ENCODE measurements at regions not wholly inside any gene's neighbourhood (a gene's known extent, or its start where the extent isn't known, plus 50 kb on each side); places are given as distances from the start of the nearest gene placed in this dataset.

- H3K4me1 ChIP-seq (ENCODE audit: insufficient read depth, low read length), result 0 out of 2 replicates have a peak, but pooled peaks cover 3% of the 10 kb centered on the region
- no peak overlapping the region for H2BK15ac ChIP-seq (ENCODE audit: low read depth, low read length)
- Mint-ChIP-seq H3K27me3 (ENCODE audit: low read depth) (no peaks in the 10 kb centered on the region), H3K4me3 (no peak overlapping the region), H3K27ac (no peak overlapping the region), H3K4me1 (peaks cover 8 to 19% of the 10 kb centered on the region in 2 experiments; a peak in 3 of 4 replicates), H3K36me3 (ENCODE audit: insufficient read depth in 1 of 3, low read depth in 3 of 3) (peaks cover 9 to 20% (median 15%) of the 10 kb centered on the region in 3 experiments; a peak in 6 of 7 replicates), H3K9me3 (peaks cover 5 to 17% of the 10 kb centered on the region in 2 experiments; a peak in 4 of 5 replicates)
- no peak overlapping the region for H3K18ac ChIP-seq (ENCODE audit: insufficient read length, low read depth, low read length)
- no peak overlapping the region for H3K23ac ChIP-seq (ENCODE audit: insufficient read length, low read depth, low read length)
- H3K56ac ChIP-seq (ENCODE audit: insufficient read length, low read depth, low read length), result no peak overlapping the region
- H2BK5ac ChIP-seq (ENCODE audit: insufficient read length, low read length), result no peak overlapping the region
- no CpG with 5 or more reads among the region's 4 CpGs for WGBS (ENCODE audit: extremely low coverage, insufficient read length, low lambda C conversion rate)
- H2BK12ac ChIP-seq (ENCODE audit: insufficient read length, low read depth, low read length), result no peak overlapping the region
- H2AFZ ChIP-seq (ENCODE audit: low read length), result no peak overlapping the region
- TF ChIP-seq, protein P1, sequence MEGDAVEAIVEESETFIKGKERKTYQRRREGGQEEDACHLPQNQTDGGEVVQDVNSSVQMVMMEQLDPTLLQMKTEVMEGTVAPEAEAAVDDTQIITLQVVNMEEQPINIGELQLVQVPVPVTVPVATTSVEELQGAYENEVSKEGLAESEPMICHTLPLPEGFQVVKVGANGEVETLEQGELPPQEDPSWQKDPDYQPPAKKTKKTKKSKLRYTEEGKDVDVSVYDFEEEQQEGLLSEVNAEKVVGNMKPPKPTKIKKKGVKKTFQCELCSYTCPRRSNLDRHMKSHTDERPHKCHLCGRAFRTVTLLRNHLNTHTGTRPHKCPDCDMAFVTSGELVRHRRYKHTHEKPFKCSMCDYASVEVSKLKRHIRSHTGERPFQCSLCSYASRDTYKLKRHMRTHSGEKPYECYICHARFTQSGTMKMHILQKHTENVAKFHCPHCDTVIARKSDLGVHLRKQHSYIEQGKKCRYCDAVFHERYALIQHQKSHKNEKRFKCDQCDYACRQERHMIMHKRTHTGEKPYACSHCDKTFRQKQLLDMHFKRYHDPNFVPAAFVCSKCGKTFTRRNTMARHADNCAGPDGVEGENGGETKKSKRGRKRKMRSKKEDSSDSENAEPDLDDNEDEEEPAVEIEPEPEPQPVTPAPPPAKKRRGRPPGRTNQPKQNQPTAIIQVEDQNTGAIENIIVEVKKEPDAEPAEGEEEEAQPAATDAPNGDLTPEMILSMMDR (conservative IDR thresholded peaks at IDR 0.05), result no peak
- H3K9me3 ChIP-seq (ENCODE audit: control insufficient read depth, low read depth, low read length), result no peaks in the 10 kb centered on the region
- H3K79me1 ChIP-seq (ENCODE audit: insufficient read depth, low read depth, low read length, poor library complexity, severe bottlenecking), result no peaks in the 10 kb centered on the region
- no peak overlapping the region for H4K5ac ChIP-seq (ENCODE audit: insufficient read length, low read depth, low read length)
- DNase-seq, result no peak
- H3K23me2 ChIP-seq (ENCODE audit: insufficient read length, low read depth, low read length, poor library complexity, severe bottlenecking), result no peaks in the 10 kb centered on the region
- H3K27me3 ChIP-seq (ENCODE audit: insufficient read depth, low read length), result no peaks in the 10 kb centered on the region
- no peak overlapping the region for H3K4ac ChIP-seq (ENCODE audit: low read depth, low read length)
- H2BK120ac ChIP-seq (ENCODE audit: low read depth, low read length, poor library complexity, severe bottlenecking), result no peak overlapping the region
- H3K9ac ChIP-seq (ENCODE audit: extremely low read depth, insufficient read length, low read length), result no peak overlapping the region
- H4K8ac ChIP-seq (replicated peaks; ENCODE audit: insufficient read length, low read depth, low read length), result no peak overlapping the region
- no peak overlapping the region for H3T11ph ChIP-seq (ENCODE audit: low read length)
- H3K4me2 ChIP-seq (ENCODE audit: insufficient read depth, insufficient read length, low read length), result no peak overlapping the region
- H3K14ac ChIP-seq (ENCODE audit: insufficient read depth, low read length), result no peak overlapping the region
- no peaks in the 10 kb centered on the region for H4K20me1 ChIP-seq (ENCODE audit: control insufficient read depth, insufficient read depth, insufficient read length)
- H3K79me2 ChIP-seq (ENCODE audit: insufficient read depth, low read length), result no peaks in the 10 kb centered on the region
- H2AK5ac ChIP-seq (ENCODE audit: insufficient read length, low read length), result no peak overlapping the region
- no peak overlapping the region for H4K91ac ChIP-seq (ENCODE audit: insufficient read length, low read depth, low read length)
- no peak overlapping the region for H3K27ac ChIP-seq (ENCODE audit: insufficient read length, low read depth, low read length)
- no peak overlapping the region for H2BK20ac ChIP-seq (ENCODE audit: low read depth, low read length, poor library complexity, severe bottlenecking)
Measured at GRCh38 chr5:18811661-18812060, 1176.3 kb downstream of the CDH18 start.

Measured in H9 (cell line).